Epithelial cell of proximal tubule (primary cell): ENCODE measurements at regions not wholly inside any gene's neighbourhood (a gene's known extent, or its start where the extent isn't known, plus 50 kb on each side); places are given as distances from the start of the nearest gene placed in this dataset.

Experiments used
- DNase-seq: peaks from one replicate; pipeline ENCODE4 v3.0.0-alpha.2; 2011; ENCODE audit warnings: low read depth
- H3K4me3 ChIP-seq: 2 replicates; pipeline ENCODE4 v1.5.1; 2011; ENCODE audit warnings: low read depth, mild to moderate bottlenecking, low read length
- CTCF ChIP-seq: conservative IDR thresholded peaks from 2 replicates; pipeline ENCODE4 v1.5.1; 2012; ENCODE audit warnings: low read depth, mild to moderate bottlenecking, low read length

DNA sequence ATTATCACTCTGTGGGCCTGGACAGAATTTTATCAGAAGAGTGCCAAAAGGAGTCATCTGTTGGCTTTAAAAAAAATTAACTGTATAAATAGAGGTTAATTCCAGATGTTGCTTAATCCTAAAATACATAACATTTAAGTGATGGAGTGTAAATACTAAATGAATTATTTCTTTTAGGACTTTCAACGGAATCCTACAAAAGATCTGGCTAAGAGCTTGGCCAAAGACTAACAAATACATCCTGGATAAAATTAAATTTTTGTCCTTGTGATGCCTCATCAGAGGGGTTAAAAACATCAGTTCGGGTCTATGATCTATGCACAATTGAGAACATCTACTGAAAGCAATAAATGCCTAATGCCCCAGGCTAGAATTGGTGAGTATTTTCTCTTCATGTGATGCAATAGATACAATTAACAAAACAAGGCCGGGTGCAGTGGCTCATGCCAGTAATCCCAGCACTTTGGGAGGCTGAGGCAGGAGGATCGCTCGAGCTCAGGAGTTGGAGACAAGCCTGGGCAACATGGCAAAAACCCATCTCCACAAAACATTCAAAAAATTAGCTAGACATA, 49.8 kb upstream of the RAP1B start:
- TF ChIP-seq CTCF: no peak
- H3K4me3 ChIP-seq: no peak overlapping the region
- no peak for DNase-seq
